MCF 10A (cell line): ENCODE measurements at regions not wholly inside any gene's neighbourhood (a gene's known extent, or its start where the extent isn't known, plus 50 kb on each side); places are given as distances from the start of the nearest gene placed in this dataset.

Experiments
- BruUV-seq: library from RNA; stranded (reverse); fragments of 400-500 nt; replicated peaks from 2 replicates; lab custom pipeline; 2021; lab: Mats Ljungman, UMichigan
- CTCF ChIA-PET: fragments of 300-600 bp; sonication (Branson Sonifier 250); formaldehyde crosslinking; extraction: SDS; loops from one replicate; lab custom pipeline; 2021; ENCODE audit warnings: antibody characterized with exemption, inconsistent platforms; lab: Yijun Ruan, JAX
- POLR2A ChIA-PET: fragments of 300-600, 350-650 bp; sonication (Branson Sonifier 250); formaldehyde crosslinking; extraction: SDS; loops from one replicate; lab custom pipeline; 2020; ENCODE audit warnings: antibody characterized with exemption, inconsistent platforms; lab: Yijun Ruan, JAX
- DNase-seq: peaks from one replicate; pipeline ENCODE4 v3.0.0-alpha.2; 2018; ENCODE audit not compliant: unreplicated experiment
- H3K27ac Mint-ChIP-seq: one replicate; pipeline ENCODE4 v1.8.0; 2022; ENCODE audit warnings: mild to moderate bottlenecking, low read depth, mixed read lengths; ENCODE audit not compliant: unreplicated experiment
- H3K27me3 Mint-ChIP-seq: one replicate; pipeline ENCODE4 v1.8.0; 2022; ENCODE audit warnings: mixed read lengths; ENCODE audit not compliant: insufficient read depth, unreplicated experiment
- H3K36me3 Mint-ChIP-seq: one replicate; pipeline ENCODE4 v1.8.0; 2022; ENCODE audit warnings: mild to moderate bottlenecking, moderate library complexity, mixed read lengths; ENCODE audit not compliant: insufficient read depth, unreplicated experiment
- H3K4me1 Mint-ChIP-seq: one replicate; pipeline ENCODE4 v1.8.0; 2022; ENCODE audit warnings: mixed read lengths; ENCODE audit not compliant: insufficient read depth, unreplicated experiment
- H3K4me3 Mint-ChIP-seq: one replicate; pipeline ENCODE4 v1.8.0; 2022; ENCODE audit warnings: mild to moderate bottlenecking, moderate library complexity, mixed read lengths; ENCODE audit not compliant: unreplicated experiment
- H3K9me3 Mint-ChIP-seq: one replicate; pipeline ENCODE4 v1.8.0; 2022; ENCODE audit warnings: mixed read lengths; ENCODE audit not compliant: unreplicated experiment
- intact Hi-C: fragments of 100-400 bp; cut with micrococcal nuclease; formaldehyde crosslinking; loops from 2 replicates; pipeline ENCODE4 v1.14.1; 2022
- TF ChIP-seq, protein P1 (sequence below): fragments of 200-600 bp; IDR thresholded peaks from one replicate; pipeline ENCODE4 v1.8.0; 2022; ENCODE audit warnings: antibody characterized with exemption, mild to moderate bottlenecking; ENCODE audit not compliant: unreplicated experiment

DNA sequence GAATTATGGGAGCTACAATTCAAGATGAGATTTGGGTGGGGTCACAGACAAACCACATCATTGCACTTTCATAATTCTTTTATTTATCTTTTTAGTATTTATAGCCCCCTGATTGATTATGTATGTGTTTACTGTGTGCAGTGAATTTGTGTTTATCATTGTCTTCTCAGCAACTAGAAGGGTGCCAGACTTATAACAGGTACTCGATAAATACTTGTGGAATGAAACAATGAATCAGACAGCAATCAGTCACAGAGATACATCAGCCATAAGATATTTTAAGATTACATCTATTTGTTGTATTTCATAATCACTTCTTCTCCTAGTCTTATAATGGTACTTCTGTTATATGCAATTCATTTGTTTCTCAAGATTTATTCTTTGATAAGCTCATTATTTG, 273.2 kb downstream of the PTPRC start:
- Mint-ChIP-seq H3K27me3 (no peaks in the 10 kb centered on the region), H3K4me3 (no peak overlapping the region), H3K36me3 (peaks cover 18% of the 10 kb centered on the region), H3K4me1 (peaks cover 59% of the 10 kb centered on the region), H3K27ac (peak overlapping the region; percentile 4), H3K9me3 (peaks cover 14% of the 10 kb centered on the region)
- intact Hi-C loops: no loop called here
- POLR2A ChIA-PET: interaction anchor here (0.6 to 26.6 kb wide), 6 partner anchors 9 to 901 kb away, joined by 3 to 502 read pairs (median 7); no protein-coding TSS in a partner anchor
- TF ChIP-seq, protein P1, sequence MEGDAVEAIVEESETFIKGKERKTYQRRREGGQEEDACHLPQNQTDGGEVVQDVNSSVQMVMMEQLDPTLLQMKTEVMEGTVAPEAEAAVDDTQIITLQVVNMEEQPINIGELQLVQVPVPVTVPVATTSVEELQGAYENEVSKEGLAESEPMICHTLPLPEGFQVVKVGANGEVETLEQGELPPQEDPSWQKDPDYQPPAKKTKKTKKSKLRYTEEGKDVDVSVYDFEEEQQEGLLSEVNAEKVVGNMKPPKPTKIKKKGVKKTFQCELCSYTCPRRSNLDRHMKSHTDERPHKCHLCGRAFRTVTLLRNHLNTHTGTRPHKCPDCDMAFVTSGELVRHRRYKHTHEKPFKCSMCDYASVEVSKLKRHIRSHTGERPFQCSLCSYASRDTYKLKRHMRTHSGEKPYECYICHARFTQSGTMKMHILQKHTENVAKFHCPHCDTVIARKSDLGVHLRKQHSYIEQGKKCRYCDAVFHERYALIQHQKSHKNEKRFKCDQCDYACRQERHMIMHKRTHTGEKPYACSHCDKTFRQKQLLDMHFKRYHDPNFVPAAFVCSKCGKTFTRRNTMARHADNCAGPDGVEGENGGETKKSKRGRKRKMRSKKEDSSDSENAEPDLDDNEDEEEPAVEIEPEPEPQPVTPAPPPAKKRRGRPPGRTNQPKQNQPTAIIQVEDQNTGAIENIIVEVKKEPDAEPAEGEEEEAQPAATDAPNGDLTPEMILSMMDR: no peak
- DNase-seq: no peak
- no TSS peak for BruUV-seq
- CTCF ChIA-PET: no interaction called here

DNA sequence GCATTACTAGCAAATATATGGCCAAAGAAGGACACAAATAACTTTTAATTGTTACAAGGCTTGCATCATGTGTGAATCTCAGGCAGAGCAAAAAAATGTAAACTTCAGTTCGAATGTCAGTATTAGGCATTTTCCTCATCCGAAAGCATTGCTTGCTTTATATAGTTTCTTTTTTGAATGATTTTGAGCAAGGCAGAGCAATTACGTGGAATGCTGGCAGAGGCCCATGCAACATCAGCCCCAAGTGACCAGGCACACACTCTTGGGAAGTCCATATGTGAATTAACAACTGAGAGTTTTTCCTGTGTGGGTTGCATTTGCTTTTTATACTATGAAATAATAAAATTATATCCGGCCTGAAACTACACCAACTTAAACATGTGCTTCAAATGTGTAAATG, 274.8 kb downstream of the PTPRC start:
- peaks cover 64% of the 10 kb centered on the region for H3K4me1 Mint-ChIP-seq
- ChIA-PET CTCF (interaction anchor here (0.5 to 1.2 kb wide), 3 partner anchors 9 to 570 kb away, joined by 3 to 4 read pairs (median 3); no protein-coding TSS in a partner anchor), POLR2A (interaction anchor here (1.1 to 10.8 kb wide), 5 partner anchors 9 to 21 kb away, joined by 3 to 336 read pairs (median 113); no protein-coding TSS in a partner anchor)
- DNase-seq: no peak
- no TSS peak for BruUV-seq
- peaks cover 19% of the 10 kb centered on the region for H3K36me3 Mint-ChIP-seq
- TF ChIP-seq, protein P1: no peak
- no peak overlapping the region for H3K27ac Mint-ChIP-seq
- peaks cover 14% of the 10 kb centered on the region for H3K9me3 Mint-ChIP-seq
- intact Hi-C loops: no loop called here
- H3K27me3 Mint-ChIP-seq: no peaks in the 10 kb centered on the region
- H3K4me3 Mint-ChIP-seq: no peak overlapping the region

DNA sequence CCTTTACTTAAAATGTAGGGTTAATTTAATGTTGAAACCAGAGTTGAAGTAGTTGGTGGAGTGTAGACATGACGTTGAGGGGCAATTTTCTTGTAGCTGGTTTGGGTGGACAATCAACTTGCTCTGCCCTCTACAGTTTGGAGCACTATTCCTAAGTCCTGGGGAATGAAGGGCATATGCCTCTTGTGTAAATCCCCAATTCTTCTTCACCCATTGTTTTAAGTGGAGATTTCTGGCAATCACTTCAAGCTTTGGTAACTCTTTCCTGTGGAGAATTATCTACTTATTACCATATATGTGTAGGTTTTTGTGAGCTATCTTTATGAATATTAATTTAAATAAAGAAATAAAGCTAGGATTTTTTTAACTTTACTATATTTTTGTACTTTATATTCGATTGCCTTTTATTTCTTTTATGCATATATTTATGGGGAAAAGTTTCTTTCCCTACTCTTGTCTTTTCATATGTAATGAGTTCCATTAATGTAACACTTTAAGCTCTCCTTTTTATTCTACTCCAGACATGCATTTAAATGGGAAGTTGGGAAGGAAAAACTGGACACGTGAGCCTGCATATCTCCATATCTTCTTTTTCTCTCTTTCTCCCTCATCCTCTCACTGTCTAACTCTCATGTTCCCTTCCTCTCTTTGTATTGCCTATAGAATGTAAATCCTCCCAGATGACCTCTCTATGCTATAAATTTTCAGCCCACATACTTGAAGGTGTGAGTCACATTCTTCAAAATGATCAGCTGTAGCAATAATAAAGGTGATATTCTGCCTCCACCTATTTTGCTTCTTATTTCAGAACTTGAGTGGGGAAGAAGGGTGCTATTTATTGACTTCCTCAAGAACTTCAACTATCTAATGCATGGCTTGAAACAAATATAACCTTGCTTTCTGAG, 276.7 kb downstream of the PTPRC start:
- no peak overlapping the region for H3K4me3 Mint-ChIP-seq
- H3K27ac Mint-ChIP-seq: peak overlapping the region; percentile 3
- ChIA-PET CTCF (interaction anchor here (0.6 to 8.6 kb wide), 4 partner anchors 9 to 1521 kb away, joined by 3 to 65 read pairs (median 4); no protein-coding TSS in a partner anchor), POLR2A (interaction anchor here (0.6 to 10.8 kb wide), 6 partner anchors 10 to 615 kb away, joined by 3 to 336 read pairs (median 58); no protein-coding TSS in a partner anchor)
- TF ChIP-seq, protein P1: no peak
- H3K27me3 Mint-ChIP-seq: no peaks in the 10 kb centered on the region
- peaks cover 30% of the 10 kb centered on the region for H3K36me3 Mint-ChIP-seq
- H3K4me1 Mint-ChIP-seq: peaks cover 74% of the 10 kb centered on the region
- intact Hi-C loops: loop anchor here (5.0 kb wide), 1 partner anchor 38 kb away; no protein-coding TSS in a partner anchor
- no TSS peak for BruUV-seq
- peaks cover 7% of the 10 kb centered on the region for H3K9me3 Mint-ChIP-seq
- DNase-seq: no peak

DNA sequence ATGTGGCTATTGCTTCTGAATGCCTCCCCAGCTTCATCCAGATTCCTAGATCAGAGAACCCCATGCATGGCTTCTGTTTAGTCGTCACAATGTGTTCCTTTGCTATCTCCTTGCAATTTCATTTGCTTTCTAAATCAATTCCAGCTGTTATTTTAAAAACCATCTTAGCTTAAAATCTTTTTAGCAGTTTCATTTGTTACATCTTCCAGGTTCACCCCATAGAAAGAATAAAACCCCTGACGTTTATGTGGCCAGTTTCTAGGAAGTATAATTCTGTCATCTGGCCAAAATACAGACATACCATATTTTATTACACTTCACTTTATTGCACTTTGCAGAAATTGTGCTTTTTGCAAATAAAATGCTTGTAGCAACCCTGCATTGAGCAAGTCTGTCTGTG, 278.4 kb downstream of the PTPRC start:
- TF ChIP-seq, protein P1: no peak
- H3K27me3 Mint-ChIP-seq: no peaks in the 10 kb centered on the region
- CTCF ChIA-PET: interaction anchor here (0.6 to 8.6 kb wide), 6 partner anchors 12 to 1593 kb away, joined by 3 to 65 read pairs (median 4); no protein-coding TSS in a partner anchor
- no peak for DNase-seq
- BruUV-seq: no TSS peak
- POLR2A ChIA-PET: interaction anchor here (1.1 to 10.8 kb wide), 4 partner anchors 12 to 35 kb away, joined by 3 to 336 read pairs (median 165); no protein-coding TSS in a partner anchor
- H3K36me3 Mint-ChIP-seq: peaks cover 24% of the 10 kb centered on the region
- no peak overlapping the region for H3K4me3 Mint-ChIP-seq
- no peaks in the 10 kb centered on the region for H3K9me3 Mint-ChIP-seq
- intact Hi-C loops: loop anchor here (5.0 kb wide), 1 partner anchor 40 kb away; no protein-coding TSS in a partner anchor
- peak overlapping the region; percentile 94 for H3K27ac Mint-ChIP-seq
- peaks cover 61% of the 10 kb centered on the region for H3K4me1 Mint-ChIP-seq
